NCI-H1930 (cell line): ENCODE measurements at regions not wholly inside any gene's neighbourhood (a gene's known extent, or its start where the extent isn't known, plus 50 kb on each side); places are given as distances from the start of the nearest gene placed in this dataset.

Experiments used
- DNase-seq, 2 experiments: peaks; one replicate each; lab custom pipeline; 2025; lab: John Stamatoyannopoulos, UW

GRCh38 chr3:30167541-30168011 is 438.8 kb upstream of the TGFBR2 start:
- no peak for DNase-seq

- no peak for DNase-seq
Observed at GRCh38 chr3:30169487-30169886, 436.9 kb upstream of the TGFBR2 start.

GRCh38 chr3:30170681-30171438 is 435.5 kb upstream of the TGFBR2 start:
- DNase-seq: no peak

GRCh38 chr3:30174357-30174756 is 432.0 kb upstream of the TGFBR2 start:
- no peak for DNase-seq

GRCh38 chr3:30180310-30181177 is 425.9 kb upstream of the TGFBR2 start:
- DNase-seq: no peak

- DNase-seq: no peak
Observed at GRCh38 chr3:30181178-30181465, 425.3 kb upstream of the TGFBR2 start.

- DNase-seq: no peak
Observed at GRCh38 chr3:30181581-30181980, 424.8 kb upstream of the TGFBR2 start.

- no peak for DNase-seq
Observed at GRCh38 chr3:30183421-30183820, 423.0 kb upstream of the TGFBR2 start.

- no peak for DNase-seq
Observed at GRCh38 chr3:30184091-30184810, 422.1 kb upstream of the TGFBR2 start.

- DNase-seq: no peak
Observed at GRCh38 chr3:30185872-30186271, 420.5 kb upstream of the TGFBR2 start.

- no peak for DNase-seq
Observed at GRCh38 chr3:30186741-30187219, 419.6 kb upstream of the TGFBR2 start.

GRCh38 chr3:30187366-30187765 is 419.0 kb upstream of the TGFBR2 start:
- DNase-seq: no peak

GRCh38 chr3:30188713-30189112 is 417.7 kb upstream of the TGFBR2 start:
- no peak for DNase-seq

- DNase-seq: no peak
Observed at GRCh38 chr3:30189900-30190299, 416.5 kb upstream of the TGFBR2 start.

GRCh38 chr3:30193625-30194044 is 412.8 kb upstream of the TGFBR2 start:
- DNase-seq: no peak

GRCh38 chr3:30195352-30195751 is 411.0 kb upstream of the TGFBR2 start:
- no peak for DNase-seq

- DNase-seq: no peak
Observed at GRCh38 chr3:30198162-30198561, 408.2 kb upstream of the TGFBR2 start.

GRCh38 chr3:30199096-30199759 is 407.2 kb upstream of the TGFBR2 start:
- DNase-seq: peak in 1 of 2 experiments; percentile 12

GRCh38 chr3:30199855-30200254 is 406.5 kb upstream of the TGFBR2 start:
- no peak for DNase-seq

- no peak for DNase-seq
Observed at GRCh38 chr3:30201715-30202114, 404.7 kb upstream of the TGFBR2 start.

- no peak for DNase-seq
Observed at GRCh38 chr3:30203301-30203700, 403.1 kb upstream of the TGFBR2 start.

GRCh38 chr3:30204126-30204525 is 402.3 kb upstream of the TGFBR2 start:
- no peak for DNase-seq
